ENCODE measurements at regions not wholly inside any gene's neighbourhood (a gene's known extent, or its start where the extent isn't known, plus 50 kb on each side); places are given as distances from the start of the nearest gene placed in this dataset.

DNA sequence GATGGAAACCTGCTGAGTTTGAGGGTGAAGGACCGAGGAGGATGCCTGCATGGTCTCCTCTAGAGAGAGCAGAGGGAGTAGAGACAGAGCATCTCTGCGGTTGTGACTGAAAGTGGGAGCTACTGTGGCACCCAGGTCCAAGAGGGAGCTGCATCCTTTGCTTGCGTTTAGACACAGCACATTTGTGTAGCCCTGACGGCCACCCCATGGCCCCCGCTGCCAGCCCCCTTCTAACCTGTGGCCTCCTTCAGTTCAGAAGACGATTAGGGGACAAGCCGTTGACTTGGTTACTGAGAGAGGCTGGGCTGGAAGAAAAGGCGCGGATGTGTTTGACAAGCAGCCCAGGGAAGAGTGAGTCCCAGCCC is 690.9 kb downstream of the BRD1 start:
- DNase-seq (ENCODE audit: low spot score) = no peak

DNA sequence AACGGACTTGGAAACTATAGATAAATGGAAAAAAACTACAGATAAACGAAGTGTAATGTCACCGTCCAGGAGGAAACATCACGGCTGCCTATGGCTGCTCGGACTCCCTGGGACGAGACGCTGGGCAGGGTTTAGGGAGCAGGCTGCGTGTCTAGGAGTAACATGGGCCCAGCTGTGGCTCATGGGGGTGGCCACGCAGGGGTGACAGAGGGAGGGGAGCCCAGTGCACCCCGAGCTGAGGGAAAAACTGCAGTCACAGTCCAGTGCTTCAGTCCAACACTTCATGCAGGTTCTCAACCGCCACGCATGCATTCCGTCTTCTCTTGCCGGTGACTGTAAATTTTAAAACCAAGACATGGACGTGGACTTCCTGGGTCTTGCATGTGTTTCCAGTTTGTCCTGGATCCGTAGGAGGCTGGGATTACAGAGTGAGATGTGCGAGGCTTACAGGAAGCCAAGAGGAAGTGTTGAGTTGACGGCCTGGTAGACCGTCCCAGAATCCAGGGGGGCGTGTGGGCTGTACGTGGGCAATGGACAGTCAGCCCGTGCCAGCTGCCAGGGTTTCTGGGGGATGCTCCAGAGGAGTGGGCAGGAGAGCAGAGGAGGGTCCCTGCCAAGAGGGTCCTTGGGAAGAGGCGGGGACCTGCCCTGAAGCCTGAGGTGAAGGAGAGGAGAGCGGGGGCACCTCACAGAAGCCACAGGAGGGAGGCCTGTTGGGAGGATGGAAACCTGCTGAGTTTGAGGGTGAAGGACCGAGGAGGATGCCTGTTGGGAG is 691.4 kb downstream of the BRD1 start:
- DNase-seq (ENCODE audit: low spot score) = no peak

DNA sequence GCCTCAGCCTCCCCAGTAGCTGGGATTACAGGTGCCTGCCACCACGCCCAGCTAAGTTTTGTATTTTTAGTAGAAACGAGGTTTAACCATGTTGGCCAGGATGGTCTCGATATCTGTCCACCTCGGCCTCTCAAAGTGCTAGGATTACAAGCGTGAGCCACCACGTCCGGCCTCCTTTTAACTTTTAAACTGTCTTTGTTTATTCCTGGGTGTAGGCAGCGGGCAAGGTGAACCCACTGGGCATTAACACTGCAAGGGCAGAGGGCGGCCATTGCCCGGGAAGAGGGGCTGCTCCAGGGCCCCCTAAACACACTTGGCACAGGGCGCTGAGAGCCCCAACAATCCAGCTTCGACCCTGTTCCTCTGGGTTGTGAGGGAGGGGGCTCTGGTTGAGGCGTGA is 693.6 kb downstream of the BRD1 start:
- no peak for DNase-seq (ENCODE audit: low spot score)

DNA sequence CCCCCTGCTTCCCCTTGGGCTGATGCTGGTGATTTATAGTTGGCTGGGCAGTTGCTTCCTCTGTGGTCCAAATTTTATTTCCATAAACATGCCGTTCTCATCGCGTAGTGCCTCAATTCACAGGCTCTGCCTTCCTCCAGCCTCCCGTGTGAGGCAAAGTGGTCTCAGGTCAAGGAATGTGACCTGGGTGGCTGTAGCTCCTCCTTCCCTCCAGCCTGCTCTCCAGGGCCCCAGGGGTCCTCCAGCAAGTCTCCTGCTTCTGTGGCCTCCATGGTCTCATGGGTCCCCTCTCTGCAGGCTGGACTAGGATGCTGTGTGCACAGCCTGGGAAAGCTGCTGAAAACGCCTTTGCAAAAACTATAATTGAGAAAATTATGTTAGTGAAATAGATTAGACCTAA is 694.1 kb downstream of the BRD1 start:
- DNase-seq (ENCODE audit: low spot score) = no peak

DNA sequence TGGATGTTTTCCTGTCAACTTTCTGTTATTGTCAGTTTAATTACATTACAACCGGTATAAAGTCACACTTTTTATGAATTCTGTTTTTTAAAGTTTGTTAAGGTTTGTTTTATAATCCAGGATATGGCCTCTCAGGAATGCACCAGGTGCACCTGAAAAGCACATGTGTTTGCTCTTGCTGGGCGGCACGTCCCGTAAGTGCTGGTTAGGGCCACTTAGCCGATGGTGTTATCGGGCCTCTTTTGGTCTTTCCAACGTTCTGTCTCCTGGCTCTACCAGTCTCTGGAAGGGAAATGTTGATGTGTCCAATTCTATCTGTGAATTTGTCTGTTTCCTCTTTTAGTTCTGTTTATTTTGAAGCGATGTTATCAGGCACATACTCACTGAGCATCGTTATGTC is 695.7 kb downstream of the BRD1 start:
- no peak for DNase-seq (ENCODE audit: low spot score)

DNA sequence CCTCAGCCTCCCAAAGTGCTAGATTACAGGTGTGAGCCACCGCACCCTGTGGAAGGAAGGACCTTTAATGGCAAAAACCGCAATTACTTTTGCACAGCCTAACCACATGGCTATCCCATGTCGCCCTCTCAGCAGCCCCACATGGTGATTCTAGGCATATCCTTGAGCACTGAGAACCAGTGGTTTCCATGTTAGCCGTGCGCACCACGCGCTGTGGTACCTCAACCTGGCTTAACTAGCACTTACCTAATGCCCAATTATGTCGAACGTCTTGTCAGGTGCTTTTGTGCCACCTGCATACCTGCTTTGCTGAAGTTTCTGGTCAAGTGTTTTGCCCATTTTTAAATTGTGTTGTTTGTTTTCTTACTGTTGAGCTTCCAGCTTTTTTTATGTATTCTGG is 697.9 kb downstream of the BRD1 start:
- DNase-seq (ENCODE audit: low spot score) = no peak

DNA sequence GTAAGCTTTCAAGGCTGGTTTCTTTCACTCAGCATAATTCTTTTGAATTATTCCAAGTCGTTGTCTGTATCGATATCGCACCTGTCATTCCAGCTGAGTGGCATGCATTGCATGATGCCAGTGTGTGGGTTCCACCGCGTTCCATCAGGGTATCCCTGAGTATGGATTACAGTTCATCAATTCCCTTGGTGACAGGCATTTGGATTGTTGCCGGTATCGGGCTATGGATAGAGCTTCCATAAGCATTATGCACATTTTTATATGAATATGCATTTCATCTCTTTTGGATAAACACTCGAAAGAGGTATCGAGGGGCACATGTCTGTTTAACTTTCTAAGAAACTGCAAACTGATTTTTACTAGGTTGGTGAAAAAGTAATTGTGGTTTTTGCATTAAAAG is 698.8 kb downstream of the BRD1 start:
- no peak for DNase-seq (ENCODE audit: low spot score)

DNA sequence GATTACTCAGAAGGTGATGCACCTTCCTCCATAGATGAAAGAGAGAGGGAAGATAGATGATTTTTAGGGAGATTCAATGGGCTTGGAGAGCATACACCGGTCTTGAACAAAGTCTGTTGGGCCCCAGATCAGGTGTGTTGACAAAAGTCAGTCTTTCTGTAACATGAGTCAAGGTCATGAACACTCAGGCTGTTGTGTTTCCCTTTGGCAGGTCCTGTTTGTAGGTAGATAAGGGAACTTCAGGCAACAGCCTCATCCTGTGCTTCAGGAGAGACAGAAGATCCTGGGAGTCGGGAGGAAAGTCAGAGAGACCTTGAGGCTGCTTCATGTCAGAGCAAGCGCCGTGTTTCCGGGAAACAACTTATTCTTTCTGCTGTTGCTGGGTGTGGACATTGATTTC is 703.1 kb downstream of the BRD1 start:
- no peak for DNase-seq (ENCODE audit: low spot score)

DNA sequence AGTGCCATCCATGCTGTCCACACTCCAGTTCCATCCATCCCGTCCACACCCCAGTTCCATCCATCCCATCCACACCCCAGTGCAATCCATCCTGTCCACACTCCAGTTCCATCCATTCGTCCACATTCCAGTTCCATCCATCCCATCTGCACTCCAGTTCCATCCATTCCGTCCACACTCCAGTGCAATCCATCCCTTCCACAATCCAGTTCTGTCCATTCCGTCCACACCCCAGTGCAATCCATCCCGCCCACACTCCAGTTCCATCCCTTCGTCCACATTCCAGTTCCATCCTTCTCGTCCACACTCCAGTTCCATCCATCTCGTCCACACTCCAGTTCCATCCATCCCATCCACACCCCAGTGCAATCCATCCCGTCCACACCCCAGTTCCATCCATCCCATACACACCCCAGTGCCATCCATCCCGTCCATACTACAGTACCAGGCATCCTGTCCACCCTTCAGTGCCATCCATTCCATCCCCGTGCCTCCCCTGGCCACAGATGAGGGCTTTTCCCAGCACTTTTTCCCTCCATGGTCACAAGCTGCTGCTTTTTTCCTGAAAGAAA is 704.0 kb downstream of the BRD1 start:
- no peak for DNase-seq (ENCODE audit: low spot score)

DNA sequence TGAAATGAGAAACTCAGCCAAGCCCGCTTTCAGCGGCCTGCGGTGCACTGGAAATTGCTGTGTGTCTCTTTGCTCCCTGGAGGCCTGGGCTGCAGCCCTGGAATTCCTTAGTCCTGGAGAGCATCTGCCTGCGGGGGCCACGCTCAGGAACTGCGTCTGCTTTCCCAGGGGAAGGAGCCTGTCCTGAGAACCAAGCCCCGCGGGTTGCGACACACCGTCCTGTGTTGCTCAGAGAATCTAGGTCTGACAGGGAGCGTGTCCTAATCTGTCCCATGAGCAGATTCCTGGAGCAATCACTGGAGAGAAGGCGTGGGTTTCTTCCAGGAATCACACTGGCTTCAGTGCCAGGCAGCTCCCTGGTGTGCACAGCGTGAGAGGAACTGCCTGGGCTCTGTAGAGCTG is 708.1 kb downstream of the BRD1 start:
- DNase-seq (ENCODE audit: low spot score) = peak; percentile 51

DNA sequence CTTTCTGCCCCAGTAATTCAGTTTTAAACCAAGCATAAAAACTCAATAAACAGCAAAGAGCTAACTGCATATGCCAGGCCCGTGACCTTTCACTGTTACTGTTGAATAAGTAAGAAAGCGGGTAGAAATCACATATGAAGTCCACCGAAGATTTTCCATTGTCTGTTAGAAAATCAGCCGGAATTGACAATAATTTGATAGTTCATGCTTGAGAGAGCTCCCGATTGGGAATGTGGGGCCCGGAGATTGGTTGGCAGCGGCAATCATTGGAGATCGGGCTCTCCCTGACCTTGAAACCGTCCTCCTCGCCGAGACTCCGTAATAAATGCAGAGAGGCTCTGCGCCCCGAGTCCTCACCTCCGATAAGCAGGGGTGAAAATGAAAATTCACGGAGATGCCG is 709.6 kb downstream of the BRD1 start:
- no peak for DNase-seq (ENCODE audit: low spot score)

DNA sequence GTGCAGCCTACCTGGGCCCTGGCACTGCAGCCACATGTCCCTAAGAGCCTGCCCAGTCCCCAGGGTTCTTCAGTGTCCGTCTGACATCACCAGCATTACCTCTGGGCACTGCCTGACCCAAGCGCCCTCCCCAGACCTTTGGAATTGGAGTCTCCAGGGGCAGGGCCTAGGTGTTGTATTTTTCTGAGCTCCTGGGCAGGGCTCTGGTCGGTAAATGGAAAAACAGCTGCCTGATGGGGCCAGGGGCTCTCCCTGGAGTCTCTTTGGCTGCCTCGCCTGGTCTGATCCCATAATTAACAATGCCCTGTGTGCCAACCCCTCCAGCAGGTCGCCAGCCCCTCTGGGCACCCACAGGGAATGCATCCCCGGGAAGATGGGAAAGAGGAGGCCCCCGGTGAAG is 710.2 kb downstream of the BRD1 start:
- DNase-seq (ENCODE audit: low spot score) = no peak

DNA sequence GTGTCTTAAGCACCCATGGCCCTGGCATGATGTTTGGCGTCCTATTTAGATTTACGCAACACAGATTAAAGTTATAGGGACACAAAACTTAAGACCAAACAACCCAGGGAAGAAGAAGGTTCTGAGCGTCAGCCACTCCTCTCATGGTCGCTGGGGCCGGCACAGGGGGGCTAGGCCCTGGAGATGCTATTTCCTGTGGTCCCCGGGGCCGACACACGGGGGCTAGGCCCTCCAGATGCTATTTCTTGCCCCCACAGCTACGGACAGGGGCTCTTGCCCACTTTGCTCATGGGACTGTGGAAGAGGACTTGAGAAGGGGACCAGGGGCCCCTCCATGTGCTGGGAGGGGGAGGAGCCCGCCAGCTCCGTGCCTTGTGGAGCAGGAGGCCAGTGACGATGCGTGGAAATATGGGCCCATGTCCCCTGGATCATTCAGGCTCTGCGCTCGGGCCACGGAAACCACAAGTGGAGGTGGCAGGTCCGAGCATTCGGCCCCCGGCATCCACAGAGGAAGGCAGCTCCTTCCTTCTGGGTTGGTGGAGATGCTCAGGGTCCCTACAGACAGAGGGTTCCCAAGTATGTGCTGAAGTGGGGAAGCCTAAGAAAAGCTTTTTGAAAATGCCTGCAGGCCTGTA is 711.1 kb downstream of the BRD1 start:
- no peak for DNase-seq (ENCODE audit: low spot score)

DNA sequence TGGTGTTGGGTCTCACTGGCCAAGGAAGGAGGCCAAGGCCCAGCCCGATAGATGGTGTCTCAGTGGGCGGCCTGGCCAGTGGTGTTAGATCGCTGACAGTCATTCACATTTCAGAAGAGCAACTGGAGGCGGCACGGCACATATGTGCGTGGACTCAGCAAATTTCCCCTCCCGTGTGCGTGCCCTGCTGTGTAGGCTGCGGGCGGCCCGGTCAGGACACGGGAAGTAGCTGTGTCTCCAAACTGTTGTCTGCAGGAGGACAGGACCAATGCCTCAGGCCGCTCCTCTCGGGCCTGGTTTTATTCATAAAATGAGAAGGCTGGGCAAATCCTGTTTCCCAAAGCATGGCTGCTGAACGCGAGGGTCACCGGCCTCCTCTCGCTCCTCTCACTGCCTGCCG is 711.7 kb downstream of the BRD1 start:
- no peak for DNase-seq (ENCODE audit: low spot score)

DNA sequence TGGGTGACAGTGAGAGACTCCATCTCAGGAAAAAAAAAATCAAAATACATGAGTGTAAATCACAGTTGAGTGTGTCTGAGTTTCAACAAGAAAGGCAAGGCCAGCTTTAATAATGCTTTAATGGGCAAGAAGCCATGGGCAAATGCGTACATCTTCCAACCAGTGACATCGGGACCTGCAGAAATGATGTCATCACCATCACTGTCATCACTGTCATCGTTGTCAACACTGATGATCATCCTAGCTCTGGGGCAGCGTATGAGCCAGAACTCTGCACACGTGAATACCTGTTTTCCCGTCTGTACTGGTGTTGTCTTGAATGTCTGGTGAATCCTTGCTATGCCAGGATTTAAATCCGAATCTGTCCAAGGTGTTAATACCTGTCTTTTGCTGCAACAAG is 712.5 kb downstream of the BRD1 start:
- no peak for DNase-seq (ENCODE audit: low spot score)

DNA sequence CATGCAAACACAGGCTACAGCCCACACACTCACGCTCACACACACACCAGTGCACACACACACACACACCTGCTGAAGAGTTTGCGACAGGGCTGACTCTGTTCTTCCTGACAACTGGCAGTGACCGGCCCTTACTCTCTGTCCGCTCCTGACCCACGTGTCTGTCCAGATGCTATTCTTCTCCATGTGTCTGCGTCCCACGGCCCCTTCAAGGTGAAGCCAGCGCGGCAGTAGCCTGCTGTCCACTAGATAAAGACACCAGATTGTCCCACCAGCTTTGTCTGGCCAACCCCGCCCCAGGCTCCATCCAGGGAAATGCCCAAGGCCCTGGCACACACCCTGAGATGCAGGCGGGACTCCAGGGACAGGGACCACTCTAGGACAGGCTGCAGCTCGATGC is 713.9 kb downstream of the BRD1 start:
- no peak for DNase-seq (ENCODE audit: low spot score)

DNA sequence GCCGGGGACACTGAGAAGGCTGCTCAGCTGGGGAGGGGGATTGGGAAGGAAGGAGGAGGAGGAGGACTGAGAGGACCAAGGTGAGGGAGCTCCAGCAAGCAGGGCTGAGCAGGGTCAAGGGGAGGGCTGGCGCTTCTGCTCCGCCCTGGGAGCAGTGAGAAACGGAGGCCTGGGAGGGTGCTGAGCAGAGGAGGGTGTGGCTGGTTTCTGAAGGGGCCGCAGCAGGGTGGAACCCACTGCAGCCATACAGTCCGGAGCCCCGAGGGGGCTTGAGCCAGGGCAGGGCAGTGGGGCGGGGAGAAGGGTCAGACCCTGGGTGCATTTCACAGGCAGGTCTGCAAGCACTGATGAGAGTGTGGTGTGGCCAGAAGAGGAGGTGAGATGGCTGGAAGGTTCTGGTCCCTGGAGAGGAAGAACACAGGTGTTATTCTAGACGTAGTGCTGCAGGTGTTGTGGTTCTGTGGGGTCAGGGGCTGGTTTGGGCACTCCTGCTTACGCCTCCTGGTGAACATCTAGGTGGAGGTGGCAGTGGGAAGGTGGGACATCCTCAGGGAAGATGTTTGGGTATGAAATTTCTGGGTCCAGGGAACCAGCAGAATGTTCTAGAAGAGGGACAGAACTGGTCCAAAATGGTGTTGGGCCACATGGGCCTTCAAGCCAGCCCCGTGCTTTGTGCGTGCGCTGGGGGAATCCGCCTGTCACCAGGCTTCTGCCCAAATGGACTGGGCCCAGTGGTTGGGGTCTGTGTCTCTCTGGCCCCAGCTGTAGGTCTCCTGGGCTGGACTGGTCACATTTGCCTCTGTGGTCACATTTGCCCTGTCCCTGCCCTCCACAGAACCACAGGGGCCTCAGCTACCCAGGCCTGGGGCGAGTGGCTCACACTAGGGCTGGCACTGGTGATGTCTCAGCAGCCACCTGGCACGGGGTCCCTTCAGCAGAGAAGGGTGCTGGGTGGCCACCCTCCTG is 714.7 kb downstream of the BRD1 start:
- no peak for DNase-seq (ENCODE audit: low spot score)

DNA sequence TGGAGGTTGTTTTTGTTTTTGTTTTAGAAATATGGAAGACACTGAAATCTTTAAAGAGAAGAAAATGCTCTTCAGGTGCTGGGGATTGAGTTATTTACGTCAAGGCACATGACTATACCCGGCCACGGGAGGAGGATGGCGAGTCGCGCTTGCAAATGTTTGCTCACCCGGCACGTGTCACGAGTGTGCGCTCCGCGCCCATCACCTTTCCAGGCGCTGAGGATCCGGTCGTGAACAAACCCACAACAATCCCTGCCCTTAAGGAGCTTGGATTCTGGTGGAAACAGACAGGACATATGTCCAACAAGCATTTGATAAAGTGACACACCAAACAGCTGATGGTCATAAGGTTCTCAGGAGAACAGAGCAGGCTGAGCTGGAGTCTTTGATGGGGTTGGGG is 715.5 kb downstream of the BRD1 start:
- DNase-seq (ENCODE audit: low spot score) = no peak

DNA sequence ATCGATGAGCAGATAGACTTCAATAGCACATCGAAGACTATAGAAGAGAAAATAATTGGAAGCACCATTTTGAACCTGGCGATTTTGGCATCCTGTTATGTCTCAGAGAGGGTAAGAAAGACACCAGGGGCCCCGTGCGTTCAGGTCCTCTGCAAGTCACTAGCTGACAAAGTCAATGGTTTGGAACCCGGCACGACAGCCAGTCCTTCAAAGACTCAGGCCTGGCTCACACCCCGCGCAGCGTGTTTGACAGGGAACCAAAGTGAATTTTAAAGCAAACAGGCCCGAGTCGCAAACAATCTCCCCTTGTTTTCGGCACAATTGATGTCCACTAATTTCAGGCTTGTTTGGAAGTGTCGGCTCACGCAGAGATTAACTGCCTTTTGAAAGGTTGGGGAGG is 716.6 kb downstream of the BRD1 start:
- no peak for DNase-seq (ENCODE audit: low spot score)

DNA sequence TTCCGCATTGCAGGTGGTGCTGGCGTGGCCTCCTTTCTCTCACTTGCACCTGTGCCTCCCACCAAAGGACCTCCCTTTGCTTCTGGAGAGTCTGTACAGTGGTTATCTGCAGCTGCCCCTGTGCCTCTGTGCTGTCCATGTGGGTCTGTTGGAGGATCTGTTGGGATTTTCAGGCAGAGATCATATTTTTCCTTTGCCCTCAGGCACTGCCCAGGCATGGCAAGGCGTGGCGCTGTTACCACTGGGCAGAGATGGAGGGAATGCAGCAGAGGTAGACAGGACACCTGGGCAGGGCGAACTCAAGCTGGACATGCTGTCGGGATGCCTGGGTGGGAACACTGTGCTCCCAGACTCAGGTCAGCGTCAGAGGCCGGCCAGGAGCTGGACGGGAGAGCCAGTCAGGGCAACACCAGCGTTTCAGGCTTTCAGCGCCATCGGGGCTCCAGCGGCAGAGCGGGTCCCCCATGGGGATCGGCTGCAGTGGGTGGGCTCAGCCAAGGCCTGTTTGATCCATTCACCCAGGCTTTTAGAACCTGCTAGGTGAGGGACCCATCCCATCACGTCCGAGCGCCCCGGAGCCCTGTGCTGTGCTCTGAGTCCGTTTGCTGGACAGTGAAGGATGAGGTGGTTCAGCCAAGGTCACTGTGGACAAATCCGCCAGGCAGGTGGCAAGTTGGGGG is 718.9 kb downstream of the BRD1 start:
- no peak for DNase-seq (ENCODE audit: low spot score)

DNA sequence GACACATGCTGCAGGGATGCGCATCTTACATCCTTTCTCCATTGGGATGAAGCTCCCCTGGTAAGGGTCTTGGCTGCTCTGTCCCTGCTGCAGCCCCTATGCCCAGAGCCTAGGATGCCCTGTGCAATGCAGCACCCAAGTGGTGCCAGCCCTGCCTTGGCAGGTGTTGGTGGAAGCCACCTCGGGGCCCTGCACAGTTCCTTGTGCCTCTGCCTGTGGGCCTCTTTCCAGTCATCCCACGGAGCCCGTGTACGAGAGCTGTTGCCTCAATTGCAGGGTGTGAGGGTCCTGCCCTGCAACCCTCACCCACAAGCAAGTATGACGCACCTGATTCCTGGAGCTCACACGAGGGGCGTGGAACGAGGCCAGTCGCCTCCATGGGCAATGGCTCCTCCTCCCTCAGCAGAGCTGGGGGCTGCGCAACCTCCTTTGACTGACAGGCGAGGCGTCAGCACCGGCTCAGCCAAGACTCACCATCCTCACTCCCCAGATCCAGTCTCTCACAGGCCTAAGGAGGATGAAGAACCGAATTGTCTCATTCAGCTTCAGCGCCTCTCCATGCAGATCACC is 719.6 kb downstream of the BRD1 start:
- DNase-seq (ENCODE audit: low spot score) = no peak

DNA sequence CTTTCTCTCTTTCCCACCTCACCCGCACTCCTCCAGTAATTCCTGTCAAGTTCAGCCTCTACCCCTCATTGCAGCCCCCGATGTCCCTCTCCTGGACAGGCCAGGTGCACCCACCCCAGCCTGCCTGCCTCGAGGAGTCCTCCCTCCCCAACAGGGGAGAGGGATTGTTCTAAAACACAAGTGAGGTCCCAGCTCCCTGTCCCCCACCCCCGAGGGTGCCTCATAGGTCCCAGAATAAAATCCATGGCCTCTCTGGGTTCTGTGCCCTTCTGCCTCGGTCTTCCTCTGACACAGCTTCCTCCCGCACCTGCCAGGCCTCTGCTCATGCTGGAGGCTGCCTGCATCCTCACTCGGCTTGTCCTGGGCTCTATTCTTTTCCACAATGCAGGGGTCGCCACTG is 720.1 kb downstream of the BRD1 start:
- DNase-seq (ENCODE audit: low spot score) = no peak

Measured in iPS-NIHi11 (cell line).